HG02763 (cell line): ENCODE measurements at regions not wholly inside any gene's neighbourhood (a gene's known extent, or its start where the extent isn't known, plus 50 kb on each side); places are given as distances from the start of the nearest gene placed in this dataset.

Experiments used
- ATAC-seq: cut with Tn5 transposase; IDR thresholded peaks from one replicate; pipeline ENCODE4 v1.9.1; 2021; ENCODE audit warnings: mild to moderate bottlenecking, moderate library complexity; ENCODE audit not compliant: unreplicated experiment

DNA sequence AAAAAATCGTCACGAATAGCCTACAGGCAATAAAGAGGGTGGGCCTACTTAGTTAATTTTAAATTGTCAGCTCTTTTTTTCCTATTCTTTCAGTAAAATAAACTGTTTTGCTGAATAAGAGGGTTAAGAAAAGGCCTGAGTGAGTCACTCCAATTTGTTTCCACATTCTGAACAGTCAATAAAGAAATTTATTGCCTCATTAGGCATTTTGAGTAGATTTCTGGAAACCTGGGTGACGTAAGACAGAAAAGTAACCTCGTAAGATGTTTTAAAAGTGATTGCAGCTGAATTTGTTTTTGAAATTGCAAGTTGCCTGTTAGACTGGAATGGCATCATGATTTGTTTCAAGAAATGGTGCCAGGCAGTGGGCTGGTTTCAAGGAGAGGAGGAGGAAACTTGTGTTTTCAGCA lies 439.3 kb downstream of the USP25 start:
- no peak for ATAC-seq

DNA sequence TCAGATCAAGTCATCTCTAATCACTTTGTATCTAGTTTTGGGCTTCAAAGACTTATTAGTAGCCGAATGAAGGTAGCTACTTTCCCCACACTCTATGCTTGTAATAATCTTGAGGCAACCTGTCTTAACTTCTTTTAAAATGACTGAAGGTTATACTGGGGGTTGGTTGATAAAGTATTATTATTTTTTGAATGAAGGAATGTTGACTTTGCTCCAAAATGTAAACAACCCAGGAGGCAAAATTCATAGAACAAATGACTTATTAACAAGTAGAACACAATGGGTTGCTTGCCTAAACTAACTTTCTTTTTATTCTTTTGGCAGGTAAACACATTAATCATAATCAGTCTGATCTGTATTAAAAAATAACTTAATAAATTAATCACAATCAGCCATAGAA lies 440.0 kb downstream of the USP25 start:
- ATAC-seq: no peak

DNA sequence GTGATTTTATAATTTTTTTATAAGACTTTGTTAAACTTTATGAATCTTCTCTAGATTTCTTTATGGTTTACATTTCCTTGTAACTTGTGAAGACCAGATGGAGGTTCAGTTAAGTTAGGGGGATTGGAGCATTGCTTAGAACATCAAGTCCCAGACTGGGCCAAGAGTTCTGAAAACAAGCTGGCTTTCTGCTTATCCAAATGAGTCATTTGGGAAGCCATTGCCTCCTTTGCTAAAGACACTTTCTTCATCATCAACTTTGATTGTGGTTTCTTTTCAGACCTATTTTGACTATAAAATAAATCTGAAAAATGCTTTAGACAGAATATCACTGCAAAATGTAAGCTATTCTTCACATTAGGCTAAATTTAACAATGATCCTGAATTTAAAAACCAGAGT lies 446.8 kb downstream of the USP25 start:
- no peak for ATAC-seq

DNA sequence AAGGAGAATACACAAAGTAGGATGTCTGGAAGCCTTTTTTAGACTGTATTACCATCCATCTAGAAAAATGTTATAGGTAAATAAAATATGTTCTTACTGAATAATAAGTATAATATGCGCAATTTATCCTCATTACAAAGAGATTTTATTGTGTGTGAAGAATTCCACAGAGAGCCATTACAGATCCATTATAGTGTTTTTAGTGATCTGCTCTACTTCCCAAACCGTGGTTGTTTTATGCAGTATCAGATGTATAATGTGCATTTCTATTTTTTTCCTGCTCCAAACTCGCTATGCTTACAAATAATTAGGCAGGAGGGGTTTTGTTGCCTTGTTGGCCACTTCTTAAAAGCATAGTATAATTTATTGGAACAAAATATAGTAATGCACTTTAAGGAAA lies 447.8 kb downstream of the USP25 start:
- no peak for ATAC-seq

DNA sequence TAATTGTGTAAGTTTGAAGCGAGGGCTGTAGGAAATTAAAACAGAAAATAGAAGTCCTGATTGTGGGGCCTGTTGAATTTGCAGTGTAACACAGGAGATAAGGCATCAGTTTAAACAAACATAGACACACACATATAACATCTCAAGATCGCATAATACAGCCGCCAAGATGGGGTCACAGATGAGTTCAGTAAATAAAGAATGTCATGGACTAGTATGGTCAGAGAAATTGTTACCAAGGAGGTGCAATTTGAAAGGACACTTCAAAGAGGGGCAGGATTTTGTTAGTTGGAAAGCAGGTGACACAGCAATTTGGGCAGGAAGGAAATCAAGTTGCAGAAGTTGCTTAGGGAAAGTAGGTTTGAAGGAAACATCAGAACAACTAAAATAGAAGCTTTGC lies 450.0 kb downstream of the USP25 start:
- ATAC-seq: no peak

DNA sequence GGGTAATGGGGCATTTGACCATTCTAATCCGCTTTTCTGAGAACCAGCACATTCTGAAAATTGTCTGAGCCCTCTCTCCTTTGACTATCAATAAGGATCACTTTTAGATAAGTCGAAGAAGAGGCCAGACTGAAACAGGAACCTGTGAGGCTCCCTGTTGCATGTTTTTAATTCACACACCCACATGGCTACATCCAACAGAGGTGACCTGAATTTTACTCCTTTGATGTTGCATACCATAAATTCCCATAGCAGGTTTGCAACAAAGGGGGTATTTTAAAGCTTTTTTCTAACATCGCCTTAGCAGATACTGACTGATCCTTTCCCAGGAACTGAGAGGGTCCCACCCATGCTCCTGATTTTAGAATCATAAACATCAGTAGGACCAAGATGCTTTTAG lies 450.8 kb downstream of the USP25 start:
- ATAC-seq: no peak

DNA sequence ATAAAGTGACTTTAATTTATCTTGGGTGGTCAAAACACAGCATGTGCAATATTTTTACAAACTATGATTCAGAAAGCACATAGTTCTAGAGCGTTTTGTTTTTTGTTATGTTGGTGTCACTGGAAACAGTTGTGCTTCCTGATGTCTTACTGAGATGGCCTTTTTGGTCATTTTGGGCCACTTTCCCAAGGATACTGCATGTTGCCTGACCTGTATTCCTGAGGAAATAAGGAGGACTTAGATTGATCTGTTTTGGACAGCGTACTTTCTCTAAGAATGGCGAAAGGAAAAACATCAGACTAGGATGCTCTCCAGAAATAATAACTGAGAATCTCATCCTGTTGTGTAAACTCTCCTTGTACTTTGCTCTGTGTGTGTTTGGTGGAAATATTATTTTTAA lies 451.2 kb downstream of the USP25 start:
- no peak for ATAC-seq

DNA sequence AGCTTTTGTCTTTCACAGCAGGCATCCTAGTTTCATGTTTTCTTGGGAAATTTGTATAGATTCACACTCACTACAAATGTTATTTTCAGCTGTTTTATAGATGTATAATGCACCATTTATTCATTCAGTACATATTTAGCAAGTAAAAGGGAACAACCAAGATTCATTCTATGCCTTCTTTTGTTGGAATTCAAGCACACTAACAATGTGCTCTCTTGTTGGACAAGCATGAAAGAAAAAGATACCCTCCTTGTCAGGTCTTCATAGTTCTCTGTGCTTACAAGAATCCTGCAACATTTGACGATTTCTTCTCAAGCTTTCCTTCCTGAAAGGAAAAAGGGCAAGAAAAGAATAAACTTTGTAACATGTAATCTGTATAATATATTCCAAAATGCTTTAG lies 456.0 kb downstream of the USP25 start:
- no peak for ATAC-seq

DNA sequence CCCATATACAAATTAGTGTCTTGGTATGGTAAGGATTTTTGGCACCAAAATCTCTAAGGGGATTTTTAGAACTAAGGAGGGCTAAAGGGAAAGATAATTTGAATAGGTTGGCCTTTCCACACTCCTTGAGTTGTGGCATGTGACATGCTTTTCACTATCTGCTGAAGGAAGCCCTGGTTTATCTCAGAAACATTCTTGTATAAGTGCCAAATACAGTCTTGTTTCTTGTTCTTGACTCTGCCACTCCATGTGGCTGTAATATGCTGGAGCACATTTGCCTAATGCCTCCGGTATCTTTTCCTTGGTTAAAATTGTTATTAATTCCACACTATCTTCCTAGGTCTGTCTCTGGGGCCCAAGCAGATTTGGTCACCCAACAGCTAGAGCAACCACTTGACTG lies 457.0 kb downstream of the USP25 start:
- no peak for ATAC-seq

DNA sequence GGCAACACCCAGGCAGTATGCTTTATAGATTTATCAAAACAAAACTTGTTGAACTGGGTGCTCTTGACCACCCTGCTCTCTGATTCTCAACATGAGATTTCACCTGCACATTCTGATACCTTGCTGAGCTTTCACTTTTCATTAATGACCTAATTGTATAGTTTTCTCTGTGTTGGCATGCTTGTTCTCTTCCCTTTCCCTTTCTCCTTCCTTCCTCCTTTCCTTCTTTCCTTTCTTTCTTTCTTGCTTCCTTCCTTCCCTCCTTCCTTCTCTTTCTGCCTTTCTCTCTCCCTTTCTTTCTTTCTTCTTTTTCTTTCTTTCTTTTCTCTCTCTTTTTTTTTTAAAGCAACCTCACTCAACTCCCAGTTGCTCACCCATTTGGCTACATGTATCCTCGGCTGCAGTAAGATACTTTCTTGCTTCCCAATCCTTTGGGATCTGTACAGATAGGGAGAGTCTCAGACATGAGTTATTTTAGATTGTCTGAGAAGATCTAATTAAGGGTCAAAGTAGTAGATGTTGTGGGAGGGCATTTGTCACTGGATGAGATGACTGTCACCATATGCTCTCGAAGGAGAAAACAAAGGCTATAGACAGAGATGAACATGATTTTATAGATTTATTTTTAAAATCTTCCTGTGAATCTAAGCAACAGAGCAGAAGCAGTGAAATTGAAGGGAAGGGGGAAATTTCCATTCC lies 458.0 kb downstream of the USP25 start:
- ATAC-seq: no peak

DNA sequence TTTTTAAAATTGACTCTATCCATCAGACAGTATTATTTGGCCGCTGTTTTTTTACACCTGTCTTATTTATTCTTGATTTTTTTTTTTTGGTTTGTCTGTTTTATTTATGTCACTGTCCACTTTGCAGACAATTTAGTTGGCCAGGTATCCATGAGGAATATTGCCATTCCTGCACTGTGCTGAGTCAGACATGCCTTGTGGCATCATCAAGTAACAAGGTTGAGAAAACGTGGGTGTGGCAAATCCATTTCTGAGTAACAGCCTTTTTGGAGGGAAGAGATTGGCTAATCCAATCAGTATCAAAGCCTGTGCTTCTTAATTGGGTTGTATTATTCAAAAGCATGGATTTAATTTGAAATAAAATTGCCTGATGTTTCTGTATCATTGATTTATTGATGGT lies 463.1 kb downstream of the USP25 start:
- no peak for ATAC-seq

DNA sequence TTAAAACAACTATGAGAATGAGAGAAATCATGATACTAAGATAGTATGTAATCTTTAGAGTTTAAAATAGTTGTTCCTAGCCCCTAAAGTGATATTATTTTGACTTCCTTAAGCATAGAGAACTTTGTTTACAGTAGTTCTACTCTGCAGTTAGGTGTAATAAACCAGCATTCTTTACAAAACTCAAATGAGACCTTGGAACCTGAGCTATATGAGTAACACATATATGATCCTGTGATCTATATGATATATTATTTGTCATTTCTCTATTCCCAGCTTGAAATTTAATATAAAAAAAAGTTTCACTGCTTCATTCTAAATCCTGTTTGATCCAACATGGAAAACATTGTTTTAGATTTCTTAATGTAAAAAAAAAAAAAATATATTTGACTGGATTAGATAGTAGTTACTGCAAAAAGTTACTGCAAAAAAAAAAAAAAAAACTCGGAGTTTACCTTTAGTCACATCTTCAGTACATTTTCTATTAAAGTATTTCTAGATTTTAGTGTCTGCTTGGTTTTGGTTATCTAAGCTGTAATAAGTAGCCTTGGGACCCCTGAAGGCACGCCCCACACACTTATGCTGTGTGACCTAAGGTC lies 463.8 kb downstream of the USP25 start:
- ATAC-seq: no peak

DNA sequence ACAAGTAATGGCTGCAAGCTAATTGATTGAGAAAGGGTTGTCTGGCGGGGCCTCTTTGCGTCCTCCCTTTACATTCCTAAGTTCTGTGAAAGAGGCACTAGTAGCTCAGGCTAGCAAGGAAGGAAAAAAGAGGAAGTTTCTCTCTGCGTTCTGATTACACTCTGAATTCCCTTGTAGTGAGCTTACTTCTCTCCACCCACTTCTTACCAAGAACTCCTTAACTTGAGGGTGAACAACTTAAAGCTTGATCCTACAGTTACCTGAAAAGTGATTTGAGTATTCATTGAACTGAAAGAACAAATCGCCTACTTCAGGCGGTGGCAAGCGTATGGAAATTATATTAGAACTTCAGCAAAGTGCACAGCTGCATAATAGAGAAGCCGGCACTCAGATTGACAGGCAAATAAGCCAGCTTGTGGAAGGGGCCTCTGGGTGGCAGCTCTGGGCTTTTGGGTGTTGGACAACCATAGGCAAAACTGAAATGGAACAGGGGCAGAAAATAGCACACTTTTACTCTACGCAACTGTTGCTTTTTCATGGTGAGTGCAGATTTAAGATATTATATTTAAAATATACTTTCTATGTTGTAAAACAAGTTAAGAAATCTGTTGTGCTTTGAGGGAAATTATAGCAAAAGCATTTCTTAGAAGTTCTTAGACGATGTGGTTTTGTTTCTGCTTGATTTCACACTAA lies 464.5 kb downstream of the USP25 start:
- no peak for ATAC-seq

DNA sequence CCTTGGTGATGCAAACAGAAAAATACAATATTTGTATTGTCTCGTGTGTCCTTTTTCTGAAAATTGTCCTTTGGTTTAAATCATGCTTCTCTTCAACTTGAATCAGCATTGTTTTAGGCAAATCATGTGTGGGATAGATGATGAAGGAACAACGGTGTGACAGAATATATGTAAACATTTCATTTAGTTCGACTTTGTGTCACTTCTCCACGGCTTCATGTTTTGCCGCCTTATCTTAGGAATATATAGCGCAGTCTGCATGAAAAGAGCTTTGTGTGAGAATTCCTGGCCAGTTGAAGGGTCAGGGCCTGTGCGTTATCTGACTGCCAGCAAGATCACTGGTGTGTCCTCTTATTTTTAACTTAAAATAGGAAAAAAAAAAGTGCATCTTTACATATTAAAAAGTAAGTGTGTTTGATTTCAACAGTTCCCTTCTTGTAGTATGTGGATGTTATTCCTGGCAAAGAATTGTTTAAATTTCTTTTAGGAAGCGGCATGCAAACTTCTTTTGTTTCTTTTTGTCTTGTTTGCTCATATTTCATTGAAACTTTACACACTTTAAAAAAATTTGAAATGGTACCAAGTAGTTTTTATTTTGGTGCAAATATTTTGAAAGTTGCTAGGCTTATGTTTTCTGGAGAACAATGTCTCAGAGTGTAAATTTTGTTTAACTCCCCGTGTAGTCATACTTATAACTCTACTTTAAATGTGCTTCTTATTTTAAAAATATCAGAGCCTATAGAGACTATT lies 465.2 kb downstream of the USP25 start:
- no peak for ATAC-seq

DNA sequence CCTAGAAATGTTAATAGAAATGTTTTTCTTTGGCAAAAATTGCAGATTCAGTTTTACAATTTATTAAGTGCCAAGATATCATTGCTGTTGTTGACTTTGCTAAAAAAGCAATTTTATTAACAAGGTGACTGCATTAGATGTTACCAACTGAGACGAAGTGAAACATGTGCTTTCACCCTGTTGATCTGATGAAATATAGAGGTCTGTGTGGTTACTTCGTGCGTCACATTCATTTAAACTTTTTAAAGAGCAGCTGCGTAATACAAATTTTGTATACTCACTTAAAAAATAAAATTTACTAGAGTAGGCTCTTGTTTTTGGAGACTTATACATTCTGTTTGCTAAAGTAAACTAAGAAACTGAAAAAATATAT lies 465.7 kb downstream of the USP25 start:
- no peak for ATAC-seq

DNA sequence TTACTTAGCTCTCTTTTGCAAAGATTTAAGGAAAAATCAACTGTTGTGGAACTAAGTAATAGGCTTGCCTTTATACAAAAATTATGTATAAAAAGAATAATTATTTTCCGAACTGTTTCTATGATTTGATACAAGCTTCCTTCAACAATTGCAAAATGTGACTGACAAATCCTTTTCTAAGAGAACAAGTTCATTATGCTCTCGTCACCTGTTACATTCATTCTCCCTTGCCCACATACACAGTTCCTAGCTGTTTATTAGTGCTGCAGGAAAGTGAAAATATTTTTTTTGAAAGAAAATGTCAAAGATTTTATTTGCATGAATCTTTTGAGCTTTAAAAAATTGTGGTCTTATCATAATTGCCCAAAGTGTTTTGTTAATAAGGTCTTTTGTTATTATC lies 466.2 kb downstream of the USP25 start:
- ATAC-seq: no peak

DNA sequence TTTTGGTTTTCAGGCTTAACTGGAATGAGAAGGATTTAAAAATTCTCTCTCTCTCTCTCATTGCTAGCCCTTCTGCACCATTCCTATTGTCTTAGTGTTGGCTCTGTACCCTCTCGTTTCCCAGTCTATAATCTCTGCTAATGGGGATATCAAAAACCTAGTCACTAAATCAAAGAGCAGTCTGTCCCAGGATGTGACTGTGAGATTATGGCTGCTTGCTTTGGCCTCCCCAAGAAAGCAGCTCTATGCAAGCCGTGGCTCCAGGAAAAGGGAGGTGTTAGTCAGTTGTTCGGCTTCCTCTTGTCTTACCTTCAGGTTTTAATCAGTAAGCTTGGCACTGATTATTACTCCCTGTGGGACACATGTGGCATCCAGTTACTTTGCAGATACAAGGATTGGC lies 468.8 kb downstream of the USP25 start:
- ATAC-seq: no peak

DNA sequence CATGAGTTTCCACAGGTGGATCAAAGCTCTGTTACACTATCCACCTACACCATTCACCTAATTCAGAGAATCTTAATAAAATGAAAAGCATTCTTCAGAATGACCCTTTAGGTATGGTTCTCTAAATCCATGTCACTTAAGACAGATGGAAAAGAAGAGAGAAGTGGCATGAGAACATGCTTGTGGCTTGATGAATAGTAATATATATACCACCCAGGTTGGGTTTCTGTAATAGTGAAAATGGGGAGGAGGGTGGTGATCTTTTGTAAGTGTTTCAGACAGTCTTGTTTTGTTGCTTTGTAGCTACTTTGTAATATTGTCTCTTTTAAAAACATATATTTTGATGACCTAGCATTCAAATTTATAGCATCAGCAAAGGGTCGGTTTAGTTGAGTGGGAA lies 469.8 kb downstream of the USP25 start:
- ATAC-seq: no peak

DNA sequence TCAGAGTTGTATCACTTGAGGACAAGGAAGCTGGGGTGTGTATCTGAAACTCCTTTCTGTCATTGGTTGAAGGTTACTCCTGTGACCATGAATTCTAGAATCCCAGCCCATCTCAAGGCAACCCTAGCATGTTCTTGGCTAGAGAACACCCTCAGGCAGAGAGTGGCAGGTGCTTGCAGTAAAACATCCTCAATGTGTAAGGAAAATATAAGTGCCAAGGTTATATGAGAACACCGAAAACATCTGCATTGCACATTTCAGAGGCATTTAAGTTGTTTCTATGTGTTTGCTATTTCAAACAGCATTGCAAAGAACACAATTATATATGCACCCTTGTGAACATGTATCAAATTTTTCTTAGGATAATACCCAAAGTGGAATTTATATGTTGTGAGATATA lies 471.9 kb downstream of the USP25 start:
- no peak for ATAC-seq

DNA sequence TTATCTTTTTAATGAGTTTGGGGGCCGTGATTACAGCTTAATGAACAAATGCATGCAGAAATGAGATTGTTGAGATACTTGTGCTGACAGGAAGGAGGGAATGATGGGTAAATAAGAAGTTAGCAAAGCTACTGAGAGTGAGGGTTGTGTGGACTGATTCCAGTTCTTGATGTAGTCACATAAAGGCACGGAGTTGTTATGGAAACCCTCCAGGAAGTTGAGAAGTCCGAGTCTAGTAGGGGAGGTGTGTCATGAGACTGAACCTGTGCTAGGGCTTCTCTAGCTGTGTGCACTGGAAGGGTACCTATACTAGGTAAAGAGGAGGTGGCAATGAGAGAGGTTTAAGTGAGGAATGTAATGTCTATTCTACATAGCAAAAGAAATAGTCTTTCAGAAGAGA lies 475.7 kb downstream of the USP25 start:
- no peak for ATAC-seq

DNA sequence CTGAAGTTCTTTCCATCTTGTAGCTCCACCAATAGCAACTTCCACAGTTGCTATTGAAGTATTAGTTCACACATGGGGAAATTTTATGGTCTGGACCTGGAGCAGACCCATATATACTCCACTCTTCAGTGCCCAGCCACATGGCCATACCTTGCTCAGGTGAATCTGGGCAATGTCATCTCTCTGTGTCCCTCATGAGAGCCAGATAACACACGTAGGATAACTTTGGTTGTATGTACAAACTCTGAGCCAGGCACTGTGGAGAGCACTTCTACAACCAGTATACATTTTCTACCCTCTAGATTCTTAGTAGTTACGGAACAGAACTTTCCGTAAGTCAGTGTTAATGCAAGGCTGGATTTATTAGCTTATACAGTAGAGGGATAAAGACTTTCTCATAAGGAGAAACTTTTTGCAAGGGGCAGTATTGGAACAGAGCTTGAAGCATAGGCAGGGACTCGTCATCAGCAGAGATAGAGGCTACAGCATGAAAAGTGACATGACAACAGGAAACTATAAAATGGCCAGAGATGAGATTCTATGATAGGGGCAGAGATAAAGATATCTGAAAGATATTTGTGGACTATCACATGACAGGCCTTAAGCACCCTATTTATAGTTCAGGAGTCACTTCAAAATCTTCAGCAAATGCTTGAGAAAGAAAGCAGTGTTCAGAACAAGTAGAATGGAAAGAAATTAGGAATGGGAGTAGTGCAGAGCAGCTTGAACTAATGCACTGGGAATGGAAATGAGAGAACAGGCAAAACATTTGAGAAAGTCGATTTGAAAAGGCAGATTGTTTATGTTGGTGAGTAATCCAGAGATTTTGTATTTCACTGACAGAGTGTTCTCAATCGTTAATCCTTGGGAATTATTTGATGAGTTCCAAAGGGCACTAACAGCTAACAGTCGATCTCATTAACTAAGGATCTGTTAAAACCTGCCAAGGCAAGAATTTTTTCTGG lies 481.8 kb downstream of the USP25 start:
- no peak for ATAC-seq
